GM06990 (cell line): ENCODE measurements at regions not wholly inside any gene's neighbourhood (a gene's known extent, or its start where the extent isn't known, plus 50 kb on each side); places are given as distances from the start of the nearest gene placed in this dataset.
"Not testable (repeated sequence)": the region's sequence is repeated elsewhere in the genome, so short reads cannot be mapped to it uniquely, and the experiment has no call there.

Experiments
- DNase-seq: peaks from one replicate; pipeline ENCODE4 v3.0.0-alpha.2; 2011; ENCODE audit not compliant: insufficient read length; ENCODE audit errors: extremely low read depth
- H3K27me3 ChIP-seq: replicated peaks from 2 replicates; pipeline ENCODE4 v1.6.0; 2011; ENCODE audit warnings: low read length; ENCODE audit not compliant: control insufficient read depth, insufficient read depth
- H3K36me3 ChIP-seq: 2 replicates; pipeline ENCODE4 v1.5.1; 2011; ENCODE audit warnings: low read length; ENCODE audit not compliant: control insufficient read depth, insufficient read depth
- H3K4me3 ChIP-seq: replicated peaks from 2 replicates; pipeline ENCODE4 v1.5.1; 2011; ENCODE audit warnings: low read depth, mild to moderate bottlenecking, control low read depth, low read length
- CTCF ChIP-seq: IDR thresholded peaks from 2 replicates; pipeline ENCODE4 v1.5.1; 2011; ENCODE audit warnings: low read length, control low read depth, mild to moderate bottlenecking, inconsistent platforms; ENCODE audit not compliant: insufficient read depth, poor library complexity, severe bottlenecking

GRCh38 chr4:188783175-188783574 is 643.9 kb downstream of the TRIML1 start:
- no peak for DNase-seq
- TF ChIP-seq CTCF: no peak
- H3K36me3 ChIP-seq: no peaks in the 10 kb centered on the region
- H3K27me3 ChIP-seq: no peaks in the 10 kb centered on the region
- no peak overlapping the region for H3K4me3 ChIP-seq

GRCh38 chr4:188783606-188784160 is 644.4 kb downstream of the TRIML1 start:
- no peak for TF ChIP-seq CTCF
- DNase-seq: no peak
- no peak overlapping the region for H3K4me3 ChIP-seq
- H3K36me3 ChIP-seq: no peaks in the 10 kb centered on the region
- no peaks in the 10 kb centered on the region for H3K27me3 ChIP-seq

GRCh38 chr4:188796600-188796999 is 657.4 kb downstream of the TRIML1 start:
- not testable (repeated sequence) for H3K36me3 ChIP-seq, H3K4me3 ChIP-seq, H3K27me3 ChIP-seq, DNase-seq

GRCh38 chr4:188797011-188797410 is 657.8 kb downstream of the TRIML1 start:
- H3K4me3 ChIP-seq, DNase-seq, H3K36me3 ChIP-seq, H3K27me3 ChIP-seq: not testable (repeated sequence)

GRCh38 chr4:188804861-188805260 is 665.6 kb downstream of the TRIML1 start:
- Histone ChIP-seq H3K36me3 (no peaks in the 10 kb centered on the region), H3K4me3 (no peak overlapping the region), H3K27me3 (no peaks in the 10 kb centered on the region)
- no peak for DNase-seq
- no peak for TF ChIP-seq CTCF

GRCh38 chr4:188811121-188811520 is 671.9 kb downstream of the TRIML1 start:
- H3K27me3 ChIP-seq: no peaks in the 10 kb centered on the region
- TF ChIP-seq CTCF: no peak
- no peaks in the 10 kb centered on the region for H3K36me3 ChIP-seq
- no peak for DNase-seq
- no peak overlapping the region for H3K4me3 ChIP-seq

GRCh38 chr4:188812644-188813043 is 673.4 kb downstream of the TRIML1 start:
- no peak for DNase-seq
- no peak overlapping the region for H3K4me3 ChIP-seq
- H3K36me3 ChIP-seq: no peaks in the 10 kb centered on the region
- H3K27me3 ChIP-seq: no peaks in the 10 kb centered on the region
- TF ChIP-seq CTCF: no peak
